ENCODE measurements at regions not wholly inside any gene's neighbourhood (a gene's known extent, or its start where the extent isn't known, plus 50 kb on each side); places are given as distances from the start of the nearest gene placed in this dataset.
"Not testable (repeated sequence)": the region's sequence is repeated elsewhere in the genome, so short reads cannot be mapped to it uniquely, and the experiment has no call there.

DNA sequence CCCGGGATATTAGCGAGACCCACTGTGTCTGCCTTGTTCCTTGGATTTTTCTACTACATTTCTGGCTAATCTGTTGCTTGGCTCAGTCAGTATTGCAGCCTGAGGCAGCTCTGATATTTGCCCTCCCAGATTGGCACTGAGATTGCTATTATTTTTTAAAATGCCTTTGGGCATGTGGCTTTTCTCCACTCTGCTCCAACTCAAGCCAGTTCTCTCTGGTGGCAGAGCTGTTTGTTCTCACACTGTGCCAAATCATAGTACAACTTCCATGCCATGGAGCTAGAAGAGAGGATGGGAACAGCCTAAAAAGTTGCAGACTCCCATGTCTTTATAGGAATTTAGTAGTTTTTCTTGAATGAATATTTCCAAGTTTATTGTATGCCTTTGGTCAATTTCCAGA, 155.9 kb upstream of the ATP10B start:
- Histone ChIP-seq H3K9me3 (ENCODE audit: control insufficient read depth, low read length) (peaks cover 3% of the 10 kb centered on the region), H3K27ac (ENCODE audit: low read depth in 1 of 2, low read length in 2 of 2) (no peak overlapping the region), H3K27me3 (ENCODE audit: control insufficient read depth in 1 of 2, insufficient read depth in 2 of 2, low read length in 1 of 2) (no peaks in the 10 kb centered on the region), H3K4me3 (ENCODE audit: low read length in 2 of 2) (no peak overlapping the region), H3K36me3 (ENCODE audit: control insufficient read depth in 1 of 2, insufficient read depth in 2 of 2, low read length in 1 of 2) (no peaks in the 10 kb centered on the region), H3K4me1 (ENCODE audit: control insufficient read depth in 1 of 2, insufficient read depth in 2 of 2, low read length in 2 of 2) (no peaks in the 10 kb centered on the region)
- intact Hi-C loops (cut with DNase I), result no loop called here
- ATAC-seq (ENCODE audit: low FRiP score) (no peak), DNase-seq (no peak)
- WGBS, 2 donors, result 18 to 22% methylated on average over 2 of the region's 2 CpGs

- H3K4me3 ChIP-seq (ENCODE audit: low read length in 2 of 2), result no peak overlapping the region
- peaks cover 3% of the 10 kb centered on the region for H3K9me3 ChIP-seq (ENCODE audit: control insufficient read depth, low read length)
- ATAC-seq (ENCODE audit: low FRiP score), result no peak
- H3K27me3 ChIP-seq (ENCODE audit: control insufficient read depth in 1 of 2, insufficient read depth in 2 of 2, low read length in 1 of 2), result no peaks in the 10 kb centered on the region
- 82 to 93% methylated on average over 1 of the region's 1 CpG for WGBS, 2 donors
- no peak overlapping the region for H3K27ac ChIP-seq (ENCODE audit: low read depth in 1 of 2, low read length in 2 of 2)
- no peaks in the 10 kb centered on the region for H3K36me3 ChIP-seq (ENCODE audit: control insufficient read depth in 1 of 2, insufficient read depth in 2 of 2, low read length in 1 of 2)
- intact Hi-C loops (cut with DNase I), result no loop called here
- DNase-seq, result no peak
- H3K4me1 ChIP-seq (ENCODE audit: control insufficient read depth in 1 of 2, insufficient read depth in 2 of 2, low read length in 2 of 2), result no peaks in the 10 kb centered on the region
Measured at GRCh38 chr5:161002571-161003074, 150.6 kb upstream of the ATP10B start.

- ATAC-seq (ENCODE audit: low FRiP score), result no peak
- WGBS, 2 donors, result 58 to 78% methylated on average over 1 of the region's 1 CpG
- intact Hi-C loops (cut with DNase I), result no loop called here
Measured at GRCh38 chr5:161001604-161002003, 149.6 kb upstream of the ATP10B start.

GRCh38 chr5:161001142-161001541, 149.1 kb upstream of the ATP10B start:
- H3K27ac ChIP-seq (ENCODE audit: low read depth in 1 of 2, low read length in 2 of 2); H3K4me3 ChIP-seq (ENCODE audit: low read length in 2 of 2); H3K9me3 ChIP-seq (ENCODE audit: control insufficient read depth, low read length); DNase-seq; H3K36me3 ChIP-seq (ENCODE audit: control insufficient read depth in 1 of 2, insufficient read depth in 2 of 2, low read length in 1 of 2); ATAC-seq (ENCODE audit: low FRiP score); H3K4me1 ChIP-seq (ENCODE audit: control insufficient read depth in 1 of 2, insufficient read depth in 2 of 2, low read length in 2 of 2); H3K27me3 ChIP-seq (ENCODE audit: control insufficient read depth in 1 of 2, insufficient read depth in 2 of 2, low read length in 1 of 2); intact Hi-C loops (cut with DNase I): not testable (repeated sequence)
- WGBS, 2 donors, result 76 to 80% methylated on average over 1 of the region's 1 CpG

More at GRCh38 chr5:161001604-161002003, 149.6 kb upstream of the ATP10B start:
- H3K4me3 ChIP-seq (ENCODE audit: low read length in 2 of 2), result no peak overlapping the region
- H3K27me3 ChIP-seq (ENCODE audit: control insufficient read depth in 1 of 2, insufficient read depth in 2 of 2, low read length in 1 of 2), result no peaks in the 10 kb centered on the region
- H3K9me3 ChIP-seq (ENCODE audit: control insufficient read depth, low read length), result peaks cover 3% of the 10 kb centered on the region
- no peaks in the 10 kb centered on the region for H3K4me1 ChIP-seq (ENCODE audit: control insufficient read depth in 1 of 2, insufficient read depth in 2 of 2, low read length in 2 of 2)
- no peaks in the 10 kb centered on the region for H3K36me3 ChIP-seq (ENCODE audit: control insufficient read depth in 1 of 2, insufficient read depth in 2 of 2, low read length in 1 of 2)
- no peak overlapping the region for H3K27ac ChIP-seq (ENCODE audit: low read depth in 1 of 2, low read length in 2 of 2)
- no peak for DNase-seq

DNA sequence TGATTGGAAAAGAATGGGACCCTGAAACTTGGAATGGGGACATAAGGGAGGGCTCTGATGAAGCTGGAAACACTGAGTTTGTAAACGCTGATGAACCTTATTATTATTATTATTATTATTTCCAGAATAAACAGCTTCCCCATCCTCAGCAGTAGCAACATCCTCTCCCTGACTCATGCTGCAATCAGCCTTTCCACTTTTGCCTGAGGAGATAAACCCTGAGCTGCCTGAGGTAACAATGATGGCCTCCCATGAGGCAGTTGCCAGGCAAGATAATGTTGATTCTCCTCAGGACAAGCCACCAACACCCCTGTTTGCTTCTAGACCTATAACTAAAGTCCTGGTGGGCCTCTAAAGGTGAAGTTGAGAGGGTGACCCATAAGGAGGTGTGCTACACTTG, 139.2 kb upstream of the ATP10B start:
- intact Hi-C loops (cut with DNase I), result no loop called here
- no peaks in the 10 kb centered on the region for H3K4me1 ChIP-seq (ENCODE audit: control insufficient read depth in 1 of 2, insufficient read depth in 2 of 2, low read length in 2 of 2)
- DNase-seq (no peak), ATAC-seq (ENCODE audit: low FRiP score) (no peak)
- H3K36me3 ChIP-seq (ENCODE audit: control insufficient read depth in 1 of 2, insufficient read depth in 2 of 2, low read length in 1 of 2), result no peaks in the 10 kb centered on the region
- 69 to 86% methylated on average over 1 of the region's 1 CpG for WGBS, 2 donors
- H3K27ac ChIP-seq (ENCODE audit: low read depth in 1 of 2, low read length in 2 of 2), result no peak overlapping the region
- no peaks in the 10 kb centered on the region for H3K27me3 ChIP-seq (ENCODE audit: control insufficient read depth in 1 of 2, insufficient read depth in 2 of 2, low read length in 1 of 2)
- H3K4me3 ChIP-seq (ENCODE audit: low read length in 2 of 2), result no peak overlapping the region
- H3K9me3 ChIP-seq (ENCODE audit: control insufficient read depth, low read length), result peaks cover 7% of the 10 kb centered on the region

- no peak overlapping the region for H3K27ac ChIP-seq (ENCODE audit: low read depth in 1 of 2, low read length in 2 of 2)
- H3K4me3 ChIP-seq (ENCODE audit: low read length in 2 of 2), result no peak overlapping the region
- DNase-seq (no peak), ATAC-seq (ENCODE audit: low FRiP score) (no peak)
- H3K9me3 ChIP-seq (ENCODE audit: control insufficient read depth, low read length), result peaks cover 2% of the 10 kb centered on the region
- H3K36me3 ChIP-seq (ENCODE audit: control insufficient read depth in 1 of 2, insufficient read depth in 2 of 2, low read length in 1 of 2), result no peaks in the 10 kb centered on the region
- 42 to 44% methylated on average over 3 of the region's 3 CpGs for WGBS, 2 donors
- intact Hi-C loops (cut with DNase I), result no loop called here
- no peaks in the 10 kb centered on the region for H3K27me3 ChIP-seq (ENCODE audit: control insufficient read depth in 1 of 2, insufficient read depth in 2 of 2, low read length in 1 of 2)
- H3K4me1 ChIP-seq (ENCODE audit: control insufficient read depth in 1 of 2, insufficient read depth in 2 of 2, low read length in 2 of 2), result no peaks in the 10 kb centered on the region
Measured at GRCh38 chr5:160979385-160979784, 127.4 kb upstream of the ATP10B start.

- Histone ChIP-seq H3K27ac (ENCODE audit: low read depth in 1 of 2, low read length in 2 of 2) (no peak overlapping the region), H3K4me1 (ENCODE audit: control insufficient read depth in 1 of 2, insufficient read depth in 2 of 2, low read length in 2 of 2) (no peaks in the 10 kb centered on the region), H3K27me3 (ENCODE audit: control insufficient read depth in 1 of 2, insufficient read depth in 2 of 2, low read length in 1 of 2) (no peaks in the 10 kb centered on the region), H3K36me3 (ENCODE audit: control insufficient read depth in 1 of 2, insufficient read depth in 2 of 2, low read length in 1 of 2) (no peaks in the 10 kb centered on the region), H3K4me3 (ENCODE audit: low read length in 2 of 2) (no peak overlapping the region), H3K9me3 (ENCODE audit: control insufficient read depth, low read length) (peaks cover 2% of the 10 kb centered on the region)
- intact Hi-C loops (cut with DNase I), result no loop called here
- DNase-seq (no peak), ATAC-seq (ENCODE audit: low FRiP score) (no peak)
Measured at GRCh38 chr5:160978944-160979343, 126.9 kb upstream of the ATP10B start.

DNA sequence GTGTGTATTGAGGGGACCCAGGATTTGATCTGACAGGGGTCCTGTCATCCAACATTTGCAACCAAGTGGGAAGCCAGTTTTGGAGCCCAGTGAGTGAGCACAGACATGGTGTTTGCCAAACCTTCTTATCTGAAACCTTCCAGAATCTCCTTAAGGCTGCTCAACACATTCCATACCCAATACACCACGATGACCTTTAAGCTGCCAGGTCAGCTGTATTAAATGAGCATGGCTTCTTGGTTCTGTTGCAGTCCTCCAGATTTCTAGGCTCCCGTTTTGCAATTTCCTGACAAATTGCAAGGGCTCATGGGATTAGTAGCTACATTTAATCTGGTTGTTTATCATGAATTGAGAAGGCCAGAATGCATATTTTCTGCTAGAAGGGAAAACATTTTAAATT, 124.2 kb upstream of the ATP10B start:
- intact Hi-C loops (cut with DNase I), result no loop called here
- Histone ChIP-seq H3K4me1 (ENCODE audit: control insufficient read depth in 1 of 2, insufficient read depth in 2 of 2, low read length in 2 of 2) (no peaks in the 10 kb centered on the region), H3K9me3 (ENCODE audit: control insufficient read depth, low read length) (peaks cover 2% of the 10 kb centered on the region), H3K4me3 (ENCODE audit: low read length in 2 of 2) (no peak overlapping the region), H3K27me3 (ENCODE audit: control insufficient read depth in 1 of 2, insufficient read depth in 2 of 2, low read length in 1 of 2) (no peaks in the 10 kb centered on the region), H3K36me3 (ENCODE audit: control insufficient read depth in 1 of 2, insufficient read depth in 2 of 2, low read length in 1 of 2) (no peaks in the 10 kb centered on the region), H3K27ac (ENCODE audit: low read depth in 1 of 2, low read length in 2 of 2) (no peak overlapping the region)
- WGBS, 2 donors, result 44 to 47% methylated on average over 2 of the region's 2 CpGs
- ATAC-seq (ENCODE audit: low FRiP score), result no peak
- DNase-seq, result no peak

DNA sequence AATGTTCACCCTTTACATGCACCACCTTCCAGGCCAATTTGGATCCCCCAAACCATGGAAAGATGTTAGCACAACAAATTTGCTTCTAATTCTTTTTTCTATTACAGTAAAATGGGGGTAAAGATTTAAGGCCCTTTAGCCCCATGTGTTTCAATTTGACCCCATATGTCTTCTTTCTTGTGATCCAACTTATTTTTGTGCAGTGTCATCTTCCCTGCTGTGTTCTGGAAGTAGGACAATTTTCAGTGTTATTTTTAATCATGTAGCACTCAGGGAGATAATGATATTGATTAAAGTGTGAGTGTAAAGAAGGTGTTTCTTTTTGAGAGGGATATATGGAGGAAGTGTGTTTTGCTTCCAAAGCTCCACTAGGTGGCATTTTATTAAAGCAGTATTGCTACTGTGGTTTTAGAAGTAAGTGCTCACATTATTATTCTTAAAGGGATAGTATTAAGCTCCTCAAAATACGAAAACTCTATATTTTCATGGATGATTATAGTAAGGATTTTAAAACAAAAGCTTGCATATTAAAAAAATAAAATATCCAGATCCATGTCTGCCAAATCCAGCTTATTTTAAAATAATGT, 118.7 kb upstream of the ATP10B start:
- WGBS, 2 donors, result 30 to 44% methylated on average over 1 of the region's 1 CpG
- Histone ChIP-seq H3K27ac (ENCODE audit: low read depth in 1 of 2, low read length in 2 of 2) (no peak overlapping the region), H3K27me3 (ENCODE audit: control insufficient read depth in 1 of 2, insufficient read depth in 2 of 2, low read length in 1 of 2) (no peaks in the 10 kb centered on the region), H3K4me3 (ENCODE audit: low read length in 2 of 2) (no peak overlapping the region), H3K4me1 (ENCODE audit: control insufficient read depth in 1 of 2, insufficient read depth in 2 of 2, low read length in 2 of 2) (no peaks in the 10 kb centered on the region), H3K9me3 (ENCODE audit: control insufficient read depth, low read length) (no peaks in the 10 kb centered on the region), H3K36me3 (ENCODE audit: control insufficient read depth in 1 of 2, insufficient read depth in 2 of 2, low read length in 1 of 2) (no peaks in the 10 kb centered on the region)
- no peak for DNase-seq
- ATAC-seq (ENCODE audit: low FRiP score), result no peak
- intact Hi-C loops (cut with DNase I), result no loop called here
